ENCODE measurements at regions not wholly inside any gene's neighbourhood (a gene's known extent, or its start where the extent isn't known, plus 50 kb on each side); places are given as distances from the start of the nearest gene placed in this dataset.

DNA sequence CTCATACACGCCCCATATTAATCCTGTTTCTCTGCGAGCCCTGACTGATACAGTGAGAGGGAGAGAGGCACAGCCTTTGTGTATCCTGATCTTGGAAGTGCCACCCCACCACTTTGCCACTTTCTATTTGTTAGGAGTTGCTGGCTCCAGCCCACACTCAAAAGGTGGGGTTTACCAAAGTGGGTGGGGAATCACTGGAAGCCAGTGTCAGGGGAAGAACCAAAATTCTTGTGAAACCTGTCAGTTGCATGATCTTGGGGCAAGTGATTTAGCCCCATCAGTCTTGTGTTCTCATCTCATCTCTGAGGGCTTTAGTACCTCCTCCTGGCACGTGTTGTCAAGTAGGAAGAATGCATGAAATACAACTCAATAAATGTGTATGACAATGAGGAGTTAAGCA lies 119.5 kb downstream of the SOX9 start:
- no peak for TF ChIP-seq JUND (IDR thresholded peaks at IDR 0.05)
- TF ChIP-seq SP1 (IDR thresholded peaks at IDR 0.05), result no peak
- Histone ChIP-seq H3K27ac (ENCODE audit: low read depth in 1 of 2, low read length in 2 of 2) (no peak overlapping the region), H3K9ac (ENCODE audit: low read depth in 1 of 2, low read length in 2 of 2) (no peak overlapping the region), H3K4me1 (ENCODE audit: control insufficient read depth in 4 of 4, insufficient read depth in 4 of 4, low read length in 3 of 4) (no peaks in the 10 kb centered on the region), H3K36me3 (ENCODE audit: control insufficient read depth in 4 of 4, insufficient read depth in 3 of 4, low read depth in 1 of 4, low read length in 3 of 4) (no peaks in the 10 kb centered on the region), H3K4me3 (ENCODE audit: low read depth in 1 of 3, low read length in 3 of 3) (no peak overlapping the region), H3K27me3 (ENCODE audit: control insufficient read depth in 4 of 4, insufficient read depth in 4 of 4, low read length in 3 of 4) (peaks cover 0 to 2% (median 0%) of the 10 kb centered on the region in 4 donors), H3K9me3 (ENCODE audit: control insufficient read depth in 4 of 4, low read length in 3 of 4) (peaks cover 4 to 13% (median 7%) of the 10 kb centered on the region in 4 donors)
- DNase-seq (ENCODE audit: low spot score), result no peak
- 72% methylated on average over 3 of the region's 3 CpGs for WGBS

DNA sequence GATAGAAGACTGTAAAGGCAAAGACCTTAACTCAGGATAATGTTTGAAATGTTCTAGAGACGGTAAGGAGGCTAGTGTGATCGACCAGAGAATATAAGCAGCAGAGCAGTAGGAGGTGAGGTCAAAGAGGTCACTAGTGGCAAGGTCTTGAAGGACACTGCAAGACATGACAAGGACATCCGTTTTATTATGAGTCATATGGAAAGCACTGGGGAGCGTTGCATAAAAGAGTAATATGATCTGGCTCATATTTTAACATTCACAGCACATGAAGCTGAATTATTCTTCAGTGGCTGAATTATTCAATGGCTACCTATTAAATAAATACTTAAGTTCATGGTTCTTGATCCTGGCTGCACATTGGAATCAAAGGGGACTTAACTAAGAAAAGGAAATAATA lies 123.7 kb downstream of the SOX9 start:
- WGBS, result 84% methylated on average over 4 of the region's 4 CpGs
- DNase-seq (ENCODE audit: low spot score), result no peak
- Histone ChIP-seq H3K4me3 (ENCODE audit: low read depth in 1 of 3, low read length in 3 of 3) (no peak overlapping the region), H3K4me1 (ENCODE audit: control insufficient read depth in 4 of 4, insufficient read depth in 4 of 4, low read length in 3 of 4) (no peaks in the 10 kb centered on the region), H3K36me3 (ENCODE audit: control insufficient read depth in 4 of 4, insufficient read depth in 3 of 4, low read depth in 1 of 4, low read length in 3 of 4) (no peaks in the 10 kb centered on the region), H3K27me3 (ENCODE audit: control insufficient read depth in 4 of 4, insufficient read depth in 4 of 4, low read length in 3 of 4) (peaks cover 0 to 4% (median 0%) of the 10 kb centered on the region in 4 donors), H3K27ac (ENCODE audit: low read depth in 1 of 2, low read length in 2 of 2) (no peak overlapping the region), H3K9me3 (ENCODE audit: control insufficient read depth in 4 of 4, low read length in 3 of 4) (peaks cover 4 to 18% (median 7%) of the 10 kb centered on the region in 4 donors), H3K9ac (ENCODE audit: low read depth in 1 of 2, low read length in 2 of 2) (no peak overlapping the region)
- no peak for TF ChIP-seq GABPA (IDR thresholded peaks at IDR 0.05 in 1 of 2, conservative IDR thresholded peaks at IDR 0.05 in 1 of 2)
- TF ChIP-seq JUND (IDR thresholded peaks at IDR 0.05), result no peak
- TF ChIP-seq, protein P1, sequence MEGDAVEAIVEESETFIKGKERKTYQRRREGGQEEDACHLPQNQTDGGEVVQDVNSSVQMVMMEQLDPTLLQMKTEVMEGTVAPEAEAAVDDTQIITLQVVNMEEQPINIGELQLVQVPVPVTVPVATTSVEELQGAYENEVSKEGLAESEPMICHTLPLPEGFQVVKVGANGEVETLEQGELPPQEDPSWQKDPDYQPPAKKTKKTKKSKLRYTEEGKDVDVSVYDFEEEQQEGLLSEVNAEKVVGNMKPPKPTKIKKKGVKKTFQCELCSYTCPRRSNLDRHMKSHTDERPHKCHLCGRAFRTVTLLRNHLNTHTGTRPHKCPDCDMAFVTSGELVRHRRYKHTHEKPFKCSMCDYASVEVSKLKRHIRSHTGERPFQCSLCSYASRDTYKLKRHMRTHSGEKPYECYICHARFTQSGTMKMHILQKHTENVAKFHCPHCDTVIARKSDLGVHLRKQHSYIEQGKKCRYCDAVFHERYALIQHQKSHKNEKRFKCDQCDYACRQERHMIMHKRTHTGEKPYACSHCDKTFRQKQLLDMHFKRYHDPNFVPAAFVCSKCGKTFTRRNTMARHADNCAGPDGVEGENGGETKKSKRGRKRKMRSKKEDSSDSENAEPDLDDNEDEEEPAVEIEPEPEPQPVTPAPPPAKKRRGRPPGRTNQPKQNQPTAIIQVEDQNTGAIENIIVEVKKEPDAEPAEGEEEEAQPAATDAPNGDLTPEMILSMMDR (IDR thresholded peaks at IDR 0.05; ENCODE audit: low read depth, low read length, missing input control), result no peak
- no peak for TF ChIP-seq RXRA (IDR thresholded peaks at IDR 0.05)
- TF ChIP-seq FOXA1 (IDR thresholded peaks at IDR 0.05), result no peak
- no peak for TF ChIP-seq YY1 (IDR thresholded peaks at IDR 0.05)
- TF ChIP-seq FOXA2 (IDR thresholded peaks at IDR 0.05), result no peak

DNA sequence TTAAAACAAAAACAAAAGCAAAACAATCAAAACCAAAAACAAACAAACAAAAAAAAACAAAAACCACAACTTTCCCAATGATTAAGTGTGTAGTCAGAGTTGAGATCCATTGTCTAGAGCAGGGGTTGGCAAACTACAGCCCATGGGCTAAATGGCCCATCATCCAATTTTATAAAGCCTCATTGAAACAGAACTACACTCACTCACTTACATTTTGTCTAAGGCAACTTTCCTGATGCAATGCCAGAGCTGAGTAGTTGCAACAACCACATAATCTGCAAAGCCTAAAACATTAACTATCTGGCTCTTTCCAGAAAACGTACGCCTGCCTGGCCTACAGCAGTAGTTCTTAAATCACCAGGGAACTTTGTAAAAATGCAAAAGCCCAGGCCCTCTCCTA lies 124.1 kb downstream of the SOX9 start:
- WGBS, result 81% methylated on average over 2 of the region's 2 CpGs
- H3K4me3 ChIP-seq (ENCODE audit: low read depth in 1 of 3, low read length in 3 of 3), result no peak overlapping the region
- TF ChIP-seq FOXA2 (IDR thresholded peaks at IDR 0.05) (no peak), YY1 (IDR thresholded peaks at IDR 0.05) (no peak), JUND (IDR thresholded peaks at IDR 0.05) (no peak)
- TF ChIP-seq, protein P2, sequence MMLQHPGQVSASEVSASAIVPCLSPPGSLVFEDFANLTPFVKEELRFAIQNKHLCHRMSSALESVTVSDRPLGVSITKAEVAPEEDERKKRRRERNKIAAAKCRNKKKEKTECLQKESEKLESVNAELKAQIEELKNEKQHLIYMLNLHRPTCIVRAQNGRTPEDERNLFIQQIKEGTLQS (IDR thresholded peaks at IDR 0.05), result no peak
- TF ChIP-seq, protein P3, sequence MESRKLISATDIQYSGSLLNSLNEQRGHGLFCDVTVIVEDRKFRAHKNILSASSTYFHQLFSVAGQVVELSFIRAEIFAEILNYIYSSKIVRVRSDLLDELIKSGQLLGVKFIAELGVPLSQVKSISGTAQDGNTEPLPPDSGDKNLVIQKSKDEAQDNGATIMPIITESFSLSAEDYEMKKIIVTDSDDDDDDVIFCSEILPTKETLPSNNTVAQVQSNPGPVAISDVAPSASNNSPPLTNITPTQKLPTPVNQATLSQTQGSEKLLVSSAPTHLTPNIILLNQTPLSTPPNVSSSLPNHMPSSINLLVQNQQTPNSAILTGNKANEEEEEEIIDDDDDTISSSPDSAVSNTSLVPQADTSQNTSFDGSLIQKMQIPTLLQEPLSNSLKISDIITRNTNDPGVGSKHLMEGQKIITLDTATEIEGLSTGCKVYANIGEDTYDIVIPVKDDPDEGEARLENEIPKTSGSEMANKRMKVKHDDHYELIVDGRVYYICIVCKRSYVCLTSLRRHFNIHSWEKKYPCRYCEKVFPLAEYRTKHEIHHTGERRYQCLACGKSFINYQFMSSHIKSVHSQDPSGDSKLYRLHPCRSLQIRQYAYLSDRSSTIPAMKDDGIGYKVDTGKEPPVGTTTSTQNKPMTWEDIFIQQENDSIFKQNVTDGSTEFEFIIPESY (IDR thresholded peaks at IDR 0.05), result no peak
- TF ChIP-seq, protein P1 (IDR thresholded peaks at IDR 0.05; ENCODE audit: low read depth, low read length, missing input control), result no peak

More for the DNA sequence above, 124.1 kb downstream of the SOX9 start:
- Histone ChIP-seq H3K36me3 (ENCODE audit: control insufficient read depth in 4 of 4, insufficient read depth in 3 of 4, low read depth in 1 of 4, low read length in 3 of 4) (no peaks in the 10 kb centered on the region), H3K4me1 (ENCODE audit: control insufficient read depth in 4 of 4, insufficient read depth in 4 of 4, low read length in 3 of 4) (no peaks in the 10 kb centered on the region), H3K9ac (ENCODE audit: low read depth in 1 of 2, low read length in 2 of 2) (no peak overlapping the region), H3K27ac (ENCODE audit: low read depth in 1 of 2, low read length in 2 of 2) (no peak overlapping the region), H3K27me3 (ENCODE audit: control insufficient read depth in 4 of 4, insufficient read depth in 4 of 4, low read length in 3 of 4) (peaks cover 0 to 4% (median 0%) of the 10 kb centered on the region in 4 donors), H3K9me3 (ENCODE audit: control insufficient read depth in 4 of 4, low read length in 3 of 4) (peaks cover 4 to 18% (median 7%) of the 10 kb centered on the region in 4 donors)
- no peak for DNase-seq (ENCODE audit: low spot score)

All from liver (tissue), 8 donors.